BE2C (cell line): ENCODE measurements at regions not wholly inside any gene's neighbourhood (a gene's known extent, or its start where the extent isn't known, plus 50 kb on each side); places are given as distances from the start of the nearest gene placed in this dataset.

Experiments used
- DNase-seq: peaks from one replicate; pipeline ENCODE4 v3.0.0-alpha.2; 2020
- H3K27me3 ChIP-seq: fragments of 250-450 bp; sonication (Bioruptor Pico); 2 replicates; pipeline ENCODE4 v1.5.1; 2020; ENCODE audit warnings: mild to moderate bottlenecking
- H3K36me3 ChIP-seq: fragments of 250-450 bp; sonication (Bioruptor Pico); 2 replicates; pipeline ENCODE4 v1.5.1; 2020; ENCODE audit warnings: mild to moderate bottlenecking
- H3K4me1 ChIP-seq: fragments of 250-450 bp; sonication (Bioruptor Pico); 2 replicates; pipeline ENCODE4 v1.5.1; 2020
- H3K4me3 ChIP-seq: 2 replicates; pipeline ENCODE4 v1.5.1; 2011; ENCODE audit warnings: low read depth, low read length
- H3K9me3 ChIP-seq: fragments of 250-450 bp; sonication (Bioruptor Pico); 2 replicates; pipeline ENCODE4 v1.5.1; 2020
- CTCF ChIP-seq: IDR thresholded peaks from 2 replicates; pipeline ENCODE4 v1.5.1; 2012; ENCODE audit warnings: mild to moderate bottlenecking, low read depth, low read length

- Histone ChIP-seq H3K4me3 (no peak overlapping the region), H3K36me3 (no peaks in the 10 kb centered on the region), H3K9me3 (no peaks in the 10 kb centered on the region), H3K27me3 (no peaks in the 10 kb centered on the region), H3K4me1 (no peaks in the 10 kb centered on the region)
- TF ChIP-seq CTCF, result no peak
- DNase-seq, result no peak
Measured at GRCh38 chr18:11429876-11430275, 179.5 kb upstream of the SLC35G4 start.

GRCh38 chr18:11425211-11425610, 184.2 kb upstream of the SLC35G4 start:
- H3K36me3 ChIP-seq, result no peaks in the 10 kb centered on the region
- TF ChIP-seq CTCF, result no peak
- no peak for DNase-seq
- no peaks in the 10 kb centered on the region for H3K9me3 ChIP-seq
- H3K4me3 ChIP-seq, result no peak overlapping the region
- no peaks in the 10 kb centered on the region for H3K27me3 ChIP-seq
- no peaks in the 10 kb centered on the region for H3K4me1 ChIP-seq

GRCh38 chr18:11419338-11419737, 190.1 kb upstream of the SLC35G4 start:
- Histone ChIP-seq H3K4me1 (no peaks in the 10 kb centered on the region), H3K36me3 (no peaks in the 10 kb centered on the region), H3K27me3 (no peaks in the 10 kb centered on the region), H3K4me3 (no peak overlapping the region), H3K9me3 (no peaks in the 10 kb centered on the region)
- DNase-seq, result no peak
- TF ChIP-seq CTCF, result no peak

- no peaks in the 10 kb centered on the region for H3K4me1 ChIP-seq
- no peak for DNase-seq
- H3K36me3 ChIP-seq, result no peaks in the 10 kb centered on the region
- TF ChIP-seq CTCF, result no peak
- no peaks in the 10 kb centered on the region for H3K27me3 ChIP-seq
- H3K9me3 ChIP-seq, result no peaks in the 10 kb centered on the region
- no peak overlapping the region for H3K4me3 ChIP-seq
Measured at GRCh38 chr18:11412811-11413210, 196.6 kb upstream of the SLC35G4 start.

GRCh38 chr18:11411048-11411447, 198.3 kb upstream of the SLC35G4 start:
- Histone ChIP-seq H3K4me1 (no peaks in the 10 kb centered on the region), H3K9me3 (no peaks in the 10 kb centered on the region), H3K4me3 (no peak overlapping the region), H3K36me3 (no peaks in the 10 kb centered on the region), H3K27me3 (no peaks in the 10 kb centered on the region)
- no peak for DNase-seq
- TF ChIP-seq CTCF, result no peak

GRCh38 chr18:11408555-11409065, 200.8 kb upstream of the SLC35G4 start:
- no peak for DNase-seq
- Histone ChIP-seq H3K27me3 (no peaks in the 10 kb centered on the region), H3K36me3 (no peaks in the 10 kb centered on the region), H3K4me1 (no peaks in the 10 kb centered on the region), H3K9me3 (no peaks in the 10 kb centered on the region), H3K4me3 (no peak overlapping the region)
- TF ChIP-seq CTCF, result no peak
